ENCODE measurements at regions not wholly inside any gene's neighbourhood (a gene's known extent, or its start where the extent isn't known, plus 50 kb on each side); places are given as distances from the start of the nearest gene placed in this dataset.

- Histone ChIP-seq H3K4me1 (replicated peaks in 1 of 2; ENCODE audit: control insufficient read depth in 2 of 2, insufficient read depth in 2 of 2, low read length in 2 of 2) (peaks cover 0 to 30% of the 10 kb centered on the region in 2 experiments; a peak in 4 of 5 replicates), H3K79me2 (ENCODE audit: control insufficient read depth, insufficient read depth, low read length) (no peaks in the 10 kb centered on the region), H3K4me3 (no peak overlapping the region), H3K36me3 (ENCODE audit: control insufficient read depth, insufficient read depth, low read length) (no peaks in the 10 kb centered on the region), H4K20me1 (replicated peaks; ENCODE audit: control insufficient read depth, insufficient read depth, low read length) (no peaks in the 10 kb centered on the region), H3K9me1 (ENCODE audit: control insufficient read depth, insufficient read depth, low read length) (no peaks in the 10 kb centered on the region), H3K9me3 (replicated peaks; ENCODE audit: control insufficient read depth, insufficient read depth, low read depth, low read length) (peaks cover 25% of the 10 kb centered on the region), H3K27ac (ENCODE audit: extremely low read depth, low read depth, low read length) (peak overlapping the region; percentile 80), H3K27me3 (ENCODE audit: control insufficient read depth in 2 of 2, insufficient read depth in 2 of 2, low read length in 2 of 2) (no peaks in the 10 kb centered on the region), H3K4me2 (ENCODE audit: insufficient read depth, low read length) (0 out of 2 replicates have a peak overlapping the region, but pooled peaks have one; percentile 1), H2AFZ (ENCODE audit: low read depth, low read length) (peak overlapping the region; percentile 73), H3K9ac (ENCODE audit: insufficient read depth in 1 of 2, low read depth in 2 of 2, low read length in 2 of 2) (peak overlapping the region in 1 of 2 experiments; percentile 43; a peak in 2 of 4 replicates)
- DNase-seq (ENCODE audit: extremely low read depth in 1 of 4, low spot score in 3 of 4) (no peak), ATAC-seq (peak; percentile 50; the same call in 2 of the 3 replicates), FAIRE-seq (no peak)
- BruUV-seq (replicated peaks): no TSS peak
- POLR2A ChIA-PET: interaction anchor here (0.6 to 0.8 kb wide), 2 partner anchors 14 to 63 kb away, joined by 3 read pairs; no protein-coding TSS in a partner anchor
- intact Hi-C loops (cut with micrococcal nuclease) (loop anchor here (10.0 kb wide), 1 partner anchor 103 kb away; no protein-coding TSS in a partner anchor), in situ Hi-C loops (cut with MboI) (no loop called here)
- WGBS (ENCODE audit: insufficient coverage, low coverage, missing lambda C conversion rate): 44% methylated on average over 9 of the region's 9 CpGs
- CTCF ChIA-PET (ENCODE audit: low intra/inter-chr PET ratio): no interaction called here
- TF ChIP-seq KAT2B (IDR thresholded peaks at IDR 0.05; ENCODE audit: low read depth, low read length): no peak
- peak; percentile 63; the same call in 1 of the 2 replicates for TF ChIP-seq ZNF512 (tag; IDR thresholded peaks at IDR 0.05)
- TF ChIP-seq ZNF644 (tag; IDR thresholded peaks at IDR 0.05; ENCODE audit: low read depth): 0 out of 2 replicates have a peak, but pooled peaks have one; percentile 62
- no peak for TF ChIP-seq ZMIZ1 (IDR thresholded peaks at IDR 0.05; ENCODE audit: low read depth in 2 of 2, low read length in 2 of 2)
- TF ChIP-seq ILF3 (IDR thresholded peaks at IDR 0.05; ENCODE audit: borderline replicate concordance): no peak
- TF ChIP-seq TRIM28 (IDR thresholded peaks at IDR 0.05): no peak
- TF ChIP-seq CHCHD3 (CRISPR knock-in tag; IDR thresholded peaks at IDR 0.05): no peak
- TF ChIP-seq EWSR1 (IDR thresholded peaks at IDR 0.05; ENCODE audit: borderline replicate concordance, low read depth, partially characterized antibody): no peak
- no peak for TF ChIP-seq CBFB (CRISPR knock-in tag; IDR thresholded peaks at IDR 0.05)
- no peak for TF ChIP-seq KLF10 (CRISPR knock-in tag; IDR thresholded peaks at IDR 0.05)
- TF ChIP-seq ZBTB33 (CRISPR knock-in tag; IDR thresholded peaks at IDR 0.05): no peak
- no peak for TF ChIP-seq ZNF707 (CRISPR knock-in tag; conservative IDR thresholded peaks at IDR 0.05)
Measured at GRCh38 chr6:106857771-106858652, 116.5 kb downstream of the CD24 start.

Data from K562 (cell line).